ENCODE measurements at regions not wholly inside any gene's neighbourhood (a gene's known extent, or its start where the extent isn't known, plus 50 kb on each side); places are given as distances from the start of the nearest gene placed in this dataset.

DNA sequence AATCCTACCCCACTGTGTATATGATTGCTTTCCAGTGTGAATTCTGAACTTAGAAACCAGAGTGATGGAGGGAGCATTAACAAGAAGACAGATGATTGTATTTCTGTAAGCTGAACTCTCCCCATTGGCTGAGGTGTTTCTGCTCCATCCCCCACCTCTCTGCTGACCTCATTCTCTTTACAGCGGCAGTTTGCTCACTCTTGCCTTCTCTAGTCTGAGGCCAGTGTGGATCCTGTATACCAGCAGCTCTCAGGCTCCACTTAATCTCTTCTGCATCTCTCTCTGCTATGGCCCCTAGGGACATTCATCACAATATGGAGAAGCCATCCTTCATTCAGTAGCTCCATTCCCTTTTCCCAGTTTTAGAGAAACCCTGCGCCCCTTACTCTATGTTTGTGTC, 358.8 kb downstream of the MAN2A1 start:
- no peak overlapping the region for H3K4me2 ChIP-seq (ENCODE audit: low read length)
- H2AFZ ChIP-seq (ENCODE audit: low read length) = no peak overlapping the region
- no peaks in the 10 kb centered on the region for H4K20me1 ChIP-seq (ENCODE audit: insufficient read depth, low read length)
- peaks cover 27% of the 10 kb centered on the region for H3K4me1 ChIP-seq (ENCODE audit: insufficient read depth, low read length, severe bottlenecking)
- H3F3A ChIP-seq (ENCODE audit: insufficient read depth, low read length) = no peaks in the 10 kb centered on the region
- no peak overlapping the region for H3K4me3 ChIP-seq (ENCODE audit: low read depth, low read length, poor library complexity, severe bottlenecking)
- no peak overlapping the region for H3K9ac ChIP-seq (ENCODE audit: low read length)
- H3K27ac ChIP-seq (ENCODE audit: low read depth, low read length, poor library complexity, severe bottlenecking) = no peak overlapping the region
- H3K27me3 ChIP-seq (ENCODE audit: insufficient read depth, low read length) = no peaks in the 10 kb centered on the region
- H3K36me3 ChIP-seq (ENCODE audit: insufficient read depth, low read length) = 0 out of 2 replicates have a peak, but pooled peaks cover 5% of the 10 kb centered on the region
- no peak for TF ChIP-seq EZH2 (IDR thresholded peaks at IDR 0.05; ENCODE audit: borderline replicate concordance, low read length)
- TF ChIP-seq, protein P1, sequence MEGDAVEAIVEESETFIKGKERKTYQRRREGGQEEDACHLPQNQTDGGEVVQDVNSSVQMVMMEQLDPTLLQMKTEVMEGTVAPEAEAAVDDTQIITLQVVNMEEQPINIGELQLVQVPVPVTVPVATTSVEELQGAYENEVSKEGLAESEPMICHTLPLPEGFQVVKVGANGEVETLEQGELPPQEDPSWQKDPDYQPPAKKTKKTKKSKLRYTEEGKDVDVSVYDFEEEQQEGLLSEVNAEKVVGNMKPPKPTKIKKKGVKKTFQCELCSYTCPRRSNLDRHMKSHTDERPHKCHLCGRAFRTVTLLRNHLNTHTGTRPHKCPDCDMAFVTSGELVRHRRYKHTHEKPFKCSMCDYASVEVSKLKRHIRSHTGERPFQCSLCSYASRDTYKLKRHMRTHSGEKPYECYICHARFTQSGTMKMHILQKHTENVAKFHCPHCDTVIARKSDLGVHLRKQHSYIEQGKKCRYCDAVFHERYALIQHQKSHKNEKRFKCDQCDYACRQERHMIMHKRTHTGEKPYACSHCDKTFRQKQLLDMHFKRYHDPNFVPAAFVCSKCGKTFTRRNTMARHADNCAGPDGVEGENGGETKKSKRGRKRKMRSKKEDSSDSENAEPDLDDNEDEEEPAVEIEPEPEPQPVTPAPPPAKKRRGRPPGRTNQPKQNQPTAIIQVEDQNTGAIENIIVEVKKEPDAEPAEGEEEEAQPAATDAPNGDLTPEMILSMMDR (IDR thresholded peaks at IDR 0.05; ENCODE audit: low read length) = no peak
- H3K9me2 ChIP-seq (ENCODE audit: low read depth, low read length) = no peaks in the 10 kb centered on the region
- peaks cover 2% of the 10 kb centered on the region; the same call in 1 of the 2 replicates for H3K9me3 ChIP-seq (ENCODE audit: low read length)
- H3K79me2 ChIP-seq (ENCODE audit: insufficient read depth, low read length) = no peaks in the 10 kb centered on the region

DNA sequence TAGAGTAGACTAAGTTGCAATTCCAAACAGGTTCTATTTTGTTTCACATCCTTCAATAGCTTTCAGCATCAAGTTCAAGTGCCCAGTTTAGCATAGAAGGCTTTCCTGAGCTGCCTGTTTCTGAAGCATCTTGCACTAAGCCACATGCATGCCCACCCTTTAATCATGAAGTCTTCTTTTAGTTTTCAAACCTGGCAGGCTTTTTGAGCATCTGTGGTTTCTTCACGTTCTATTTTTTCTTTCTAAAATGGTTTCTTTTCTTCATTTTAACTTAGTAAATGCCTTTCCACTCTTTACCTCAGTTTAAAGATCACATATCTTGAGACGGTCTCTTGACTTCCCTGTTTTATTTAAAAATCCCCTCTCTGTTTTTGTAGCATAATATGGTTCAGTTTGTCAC, 360.1 kb downstream of the MAN2A1 start:
- no peaks in the 10 kb centered on the region for H3K27me3 ChIP-seq (ENCODE audit: insufficient read depth, low read length)
- H3K79me2 ChIP-seq (ENCODE audit: insufficient read depth, low read length) = no peaks in the 10 kb centered on the region
- H3K4me1 ChIP-seq (ENCODE audit: insufficient read depth, low read length, severe bottlenecking) = peaks cover 40% of the 10 kb centered on the region
- TF ChIP-seq, protein P1 (IDR thresholded peaks at IDR 0.05; ENCODE audit: low read length) = no peak
- TF ChIP-seq EZH2 (IDR thresholded peaks at IDR 0.05; ENCODE audit: borderline replicate concordance, low read length) = no peak
- 0 out of 2 replicates have a peak, but pooled peaks cover 5% of the 10 kb centered on the region for H3K36me3 ChIP-seq (ENCODE audit: insufficient read depth, low read length)
- no peak overlapping the region for H3K27ac ChIP-seq (ENCODE audit: low read depth, low read length, poor library complexity, severe bottlenecking)
- H4K20me1 ChIP-seq (ENCODE audit: insufficient read depth, low read length) = no peaks in the 10 kb centered on the region
- H3F3A ChIP-seq (ENCODE audit: insufficient read depth, low read length) = no peaks in the 10 kb centered on the region
- no peak overlapping the region for H2AFZ ChIP-seq (ENCODE audit: low read length)
- no peaks in the 10 kb centered on the region for H3K9me2 ChIP-seq (ENCODE audit: low read depth, low read length)
- H3K9me3 ChIP-seq (ENCODE audit: low read length) = no peaks in the 10 kb centered on the region
- no peak overlapping the region for H3K4me3 ChIP-seq (ENCODE audit: low read depth, low read length, poor library complexity, severe bottlenecking)
- H3K9ac ChIP-seq (ENCODE audit: low read length) = no peak overlapping the region
- no peak overlapping the region for H3K4me2 ChIP-seq (ENCODE audit: low read length)

DNA sequence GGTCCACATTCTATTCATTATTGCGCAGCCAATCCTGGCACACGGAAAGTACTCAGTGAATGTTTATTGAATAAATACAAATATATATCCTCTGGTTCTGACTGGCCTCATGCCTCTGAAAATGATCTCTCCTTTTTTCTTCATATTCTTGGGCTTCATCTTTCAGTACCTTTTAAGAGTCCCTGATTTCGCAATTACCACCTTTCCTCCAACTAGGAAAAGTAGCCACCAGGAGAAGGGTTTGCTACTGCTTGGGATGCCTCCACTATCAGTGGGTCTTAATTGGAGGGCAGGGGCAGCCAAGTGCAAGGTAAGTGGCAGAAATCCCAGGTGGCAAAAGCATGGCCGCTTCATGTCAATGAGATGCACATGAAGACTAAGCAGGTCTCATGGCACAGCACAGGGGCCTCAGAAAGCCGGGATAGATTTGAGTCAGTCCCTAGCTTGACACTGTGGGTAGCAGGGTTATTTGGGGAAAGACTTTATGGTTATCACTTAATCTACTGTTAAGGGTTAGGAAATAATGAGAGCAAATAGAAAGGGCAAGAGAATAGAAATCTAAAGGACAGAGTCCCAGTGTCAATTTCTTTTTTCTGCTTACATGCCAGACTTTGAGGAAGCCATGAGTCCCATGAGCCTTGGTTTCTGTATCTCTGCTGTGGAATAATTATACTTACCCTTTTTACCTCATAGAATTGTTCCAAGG, 361.1 kb downstream of the MAN2A1 start:
- no peak overlapping the region for H3K4me3 ChIP-seq (ENCODE audit: low read depth, low read length, poor library complexity, severe bottlenecking)
- no peaks in the 10 kb centered on the region for H3K9me3 ChIP-seq (ENCODE audit: low read length)
- H2AFZ ChIP-seq (ENCODE audit: low read length) = no peak overlapping the region
- peaks cover 50% of the 10 kb centered on the region for H3K4me1 ChIP-seq (ENCODE audit: insufficient read depth, low read length, severe bottlenecking)
- no peaks in the 10 kb centered on the region for H3K9me2 ChIP-seq (ENCODE audit: low read depth, low read length)
- H3K4me2 ChIP-seq (ENCODE audit: low read length) = no peak overlapping the region
- H3K9ac ChIP-seq (ENCODE audit: low read length) = no peak overlapping the region
- no peak overlapping the region for H3K27ac ChIP-seq (ENCODE audit: low read depth, low read length, poor library complexity, severe bottlenecking)
- TF ChIP-seq EZH2 (IDR thresholded peaks at IDR 0.05; ENCODE audit: borderline replicate concordance, low read length) = no peak
- TF ChIP-seq, protein P1 (IDR thresholded peaks at IDR 0.05; ENCODE audit: low read length) = no peak
- H3K79me2 ChIP-seq (ENCODE audit: insufficient read depth, low read length) = no peaks in the 10 kb centered on the region
- 0 out of 2 replicates have a peak, but pooled peaks cover 5% of the 10 kb centered on the region for H3K36me3 ChIP-seq (ENCODE audit: insufficient read depth, low read length)
- no peaks in the 10 kb centered on the region for H3F3A ChIP-seq (ENCODE audit: insufficient read depth, low read length)
- no peaks in the 10 kb centered on the region for H3K27me3 ChIP-seq (ENCODE audit: insufficient read depth, low read length)
- H4K20me1 ChIP-seq (ENCODE audit: insufficient read depth, low read length) = no peaks in the 10 kb centered on the region

Measured in OCI-LY1 (cell line).